H9 (cell line): ENCODE measurements at regions not wholly inside any gene's neighbourhood (a gene's known extent, or its start where the extent isn't known, plus 50 kb on each side); places are given as distances from the start of the nearest gene placed in this dataset.

Experiments used
- DNase-seq: peaks from one replicate; pipeline ENCODE4 v3.0.0-alpha.2; 2017
- H2AFZ ChIP-seq: one replicate; pipeline ENCODE4 v1.6.1; 2013; ENCODE audit warnings: mild to moderate bottlenecking, low read length, control low read depth, moderate library complexity
- H2AK5ac ChIP-seq: 2 replicates; pipeline ENCODE4 v1.6.1; 2013; ENCODE audit warnings: low read length, control low read depth, mixed read lengths; ENCODE audit not compliant: insufficient read length
- H2BK120ac ChIP-seq: one replicate; pipeline ENCODE4 v1.6.1; 2013; ENCODE audit warnings: low read depth, mild to moderate bottlenecking, low read length, control low read depth, inconsistent platforms; ENCODE audit not compliant: poor library complexity, severe bottlenecking
- H2BK12ac ChIP-seq: 2 replicates; pipeline ENCODE4 v1.6.1; 2013; ENCODE audit warnings: low read length, control low read depth, mixed read lengths, low read depth; ENCODE audit not compliant: insufficient read length
- H2BK15ac ChIP-seq: 2 replicates; pipeline ENCODE4 v1.6.1; 2013; ENCODE audit warnings: low read depth, low read length, control low read depth
- H2BK20ac ChIP-seq: one replicate; pipeline ENCODE4 v1.6.1; 2013; ENCODE audit warnings: low read depth, mild to moderate bottlenecking, low read length, control low read depth, inconsistent platforms; ENCODE audit not compliant: poor library complexity, severe bottlenecking
- H2BK5ac ChIP-seq: 2 replicates; pipeline ENCODE4 v1.6.1; 2013; ENCODE audit warnings: low read length, control low read depth, mixed read lengths; ENCODE audit not compliant: insufficient read length
- H3K14ac ChIP-seq: 2 replicates; pipeline ENCODE4 v1.6.1; 2013; ENCODE audit warnings: low read length, control low read depth; ENCODE audit not compliant: insufficient read depth
- H3K18ac ChIP-seq: 2 replicates; pipeline ENCODE4 v1.6.1; 2013; ENCODE audit warnings: low read depth, mild to moderate bottlenecking, mixed read lengths, low read length, control low read depth; ENCODE audit not compliant: insufficient read length
- H3K23ac ChIP-seq: 2 replicates; pipeline ENCODE4 v1.6.1; 2013; ENCODE audit warnings: low read length, control low read depth, mixed read lengths, low read depth; ENCODE audit not compliant: insufficient read length
- H3K23me2 ChIP-seq: 2 replicates; pipeline ENCODE4 v1.6.1; 2013; ENCODE audit warnings: low read depth, mild to moderate bottlenecking, mixed read lengths, low read length, control low read depth; ENCODE audit not compliant: insufficient read length, poor library complexity, severe bottlenecking
- H3K27ac ChIP-seq: 2 replicates; pipeline ENCODE4 v1.5.1; 2013; ENCODE audit warnings: low read length, control low read depth, mixed read lengths, low read depth; ENCODE audit not compliant: insufficient read length
- H3K27me3 ChIP-seq: 2 replicates; pipeline ENCODE4 v1.6.1; 2013; ENCODE audit warnings: low read length, control low read depth, inconsistent platforms; ENCODE audit not compliant: insufficient read depth
- H3K4ac ChIP-seq: 2 replicates; pipeline ENCODE4 v1.6.1; 2013; ENCODE audit warnings: low read depth, mild to moderate bottlenecking, control low read depth, inconsistent platforms, low read length, moderate library complexity
- H3K4me1 ChIP-seq: 2 replicates; pipeline ENCODE4 v1.6.1; 2013; ENCODE audit warnings: low read length, control low read depth, inconsistent platforms; ENCODE audit not compliant: insufficient read depth
- H3K4me2 ChIP-seq: 2 replicates; pipeline ENCODE4 v1.6.1; 2013; ENCODE audit warnings: low read length, control low read depth, mixed read lengths; ENCODE audit not compliant: insufficient read length, insufficient read depth
- H3K56ac ChIP-seq: 2 replicates; pipeline ENCODE4 v1.6.1; 2013; ENCODE audit warnings: low read depth, mild to moderate bottlenecking, mixed read lengths, low read length, control low read depth; ENCODE audit not compliant: insufficient read length
- H3K79me1 ChIP-seq: 2 replicates; pipeline ENCODE4 v1.6.1; 2013; ENCODE audit warnings: low read depth, mild to moderate bottlenecking, moderate library complexity, low read length, control low read depth, inconsistent platforms; ENCODE audit not compliant: insufficient read depth, poor library complexity, severe bottlenecking
- H3K79me2 ChIP-seq: 2 replicates; pipeline ENCODE4 v1.6.1; 2013; ENCODE audit warnings: low read length, control low read depth, inconsistent platforms; ENCODE audit not compliant: insufficient read depth
- H3K9ac ChIP-seq: 2 replicates; pipeline ENCODE4 v1.6.1; 2013; ENCODE audit warnings: low read length, control low read depth, mixed read lengths; ENCODE audit not compliant: insufficient read length; ENCODE audit errors: extremely low read depth
- H3K9me3 ChIP-seq: one replicate; pipeline ENCODE4 v1.6.1; 2013; ENCODE audit warnings: low read depth, low read length, inconsistent platforms; ENCODE audit not compliant: control insufficient read depth
- H3T11ph ChIP-seq: one replicate; pipeline ENCODE4 v1.6.1; 2013; ENCODE audit warnings: mild to moderate bottlenecking, low read length, control low read depth, inconsistent platforms
- H4K20me1 ChIP-seq: one replicate; pipeline ENCODE4 v1.6.1; 2013; ENCODE audit not compliant: control insufficient read depth, insufficient read length, insufficient read depth
- H4K5ac ChIP-seq: 2 replicates; pipeline ENCODE4 v1.6.1; 2013; ENCODE audit warnings: low read depth, mild to moderate bottlenecking, mixed read lengths, low read length, control low read depth; ENCODE audit not compliant: insufficient read length
- H4K8ac ChIP-seq: replicated peaks from 2 replicates; pipeline ENCODE4 v1.6.1; 2013; ENCODE audit warnings: low read length, control low read depth, mixed read lengths, low read depth; ENCODE audit not compliant: insufficient read length
- H4K91ac ChIP-seq: 2 replicates; pipeline ENCODE4 v1.6.1; 2013; ENCODE audit warnings: low read depth, mild to moderate bottlenecking, moderate library complexity, mixed read lengths, low read length, control low read depth; ENCODE audit not compliant: insufficient read length
- H3K27ac Mint-ChIP-seq, 3 experiments: 2 replicates in 2 of 3; 3 replicates in 1 of 3; pipeline ENCODE4 v1.8.0; 2020 to 2021; ENCODE audit warnings: mixed read lengths in 3 of 3, mild to moderate bottlenecking in 1 of 3, moderate library complexity in 1 of 3
- H3K27me3 Mint-ChIP-seq: 2 replicates; pipeline ENCODE4 v1.8.0; 2021; ENCODE audit warnings: low read depth, mild to moderate bottlenecking, moderate library complexity, mixed read lengths
- H3K36me3 Mint-ChIP-seq, 3 experiments: 2 replicates in 2 of 3; 3 replicates in 1 of 3; pipeline ENCODE4 v1.8.0; 2020 to 2021; ENCODE audit warnings: low read depth in 3 of 3, mixed read lengths in 3 of 3; ENCODE audit not compliant: insufficient read depth in 1 of 3
- H3K4me1 Mint-ChIP-seq, 2 experiments: 2 replicates each; pipeline ENCODE4 v1.8.0; 2020; ENCODE audit warnings: mixed read lengths in 2 of 2
- H3K4me3 Mint-ChIP-seq, 2 experiments: 2 replicates in 1 of 2; 3 replicates in 1 of 2; pipeline ENCODE4 v1.8.0; 2020 to 2021; ENCODE audit warnings: mild to moderate bottlenecking in 2 of 2, mixed read lengths in 2 of 2, moderate library complexity in 1 of 2
- H3K9me3 Mint-ChIP-seq, 2 experiments: 2 replicates in 1 of 2; 3 replicates in 1 of 2; pipeline ENCODE4 v1.8.0; 2020; ENCODE audit warnings: mild to moderate bottlenecking in 2 of 2, mixed read lengths in 2 of 2, moderate library complexity in 1 of 2
- WGBS: extraction: QIAGEN DNeasy Blood & Tissue Kit; methylation state at CpG from one replicate; pipeline ENCODE4 v1.1.7; 2013; ENCODE audit warnings: missing lambda C conversion rate, low lambda C conversion rate, mixed read lengths; ENCODE audit not compliant: insufficient read length; ENCODE audit errors: extremely low coverage; 5-methylcytosine and 5-hydroxymethylcytosine counted together
- TF ChIP-seq, protein P1 (sequence below): fragments of 200-600 bp; sonication (generic); conservative IDR thresholded peaks from 3 replicates; pipeline ENCODE4 v1.8.0; 2021; ENCODE audit warnings: antibody characterized with exemption, mild to moderate bottlenecking

DNA sequence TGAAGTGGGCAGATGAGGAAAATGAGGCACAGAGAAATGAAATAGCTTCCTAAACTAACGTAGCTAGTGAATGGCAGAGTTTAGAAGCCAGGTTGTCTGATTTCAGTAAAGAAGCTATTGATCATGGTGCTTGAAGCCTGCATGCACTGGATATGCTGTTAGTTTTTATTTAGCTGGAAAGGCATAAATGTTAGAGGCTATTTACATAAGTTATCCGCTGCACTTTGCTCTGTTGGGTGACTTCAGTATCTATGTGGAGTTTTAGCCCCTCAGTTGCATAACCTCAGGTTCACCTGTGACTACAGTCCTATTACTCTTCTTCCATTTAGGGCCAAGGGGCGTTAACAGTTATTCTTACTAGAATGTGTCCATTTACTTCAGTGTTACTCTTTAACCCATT lies 522.4 kb upstream of the RPS6KA3 start:
- peaks cover 13% of the 10 kb centered on the region for H3K9me3 ChIP-seq
- H4K91ac ChIP-seq, result no peak overlapping the region
- no peak overlapping the region for H2BK20ac ChIP-seq
- H3K14ac ChIP-seq, result no peak overlapping the region
- TF ChIP-seq, protein P1, sequence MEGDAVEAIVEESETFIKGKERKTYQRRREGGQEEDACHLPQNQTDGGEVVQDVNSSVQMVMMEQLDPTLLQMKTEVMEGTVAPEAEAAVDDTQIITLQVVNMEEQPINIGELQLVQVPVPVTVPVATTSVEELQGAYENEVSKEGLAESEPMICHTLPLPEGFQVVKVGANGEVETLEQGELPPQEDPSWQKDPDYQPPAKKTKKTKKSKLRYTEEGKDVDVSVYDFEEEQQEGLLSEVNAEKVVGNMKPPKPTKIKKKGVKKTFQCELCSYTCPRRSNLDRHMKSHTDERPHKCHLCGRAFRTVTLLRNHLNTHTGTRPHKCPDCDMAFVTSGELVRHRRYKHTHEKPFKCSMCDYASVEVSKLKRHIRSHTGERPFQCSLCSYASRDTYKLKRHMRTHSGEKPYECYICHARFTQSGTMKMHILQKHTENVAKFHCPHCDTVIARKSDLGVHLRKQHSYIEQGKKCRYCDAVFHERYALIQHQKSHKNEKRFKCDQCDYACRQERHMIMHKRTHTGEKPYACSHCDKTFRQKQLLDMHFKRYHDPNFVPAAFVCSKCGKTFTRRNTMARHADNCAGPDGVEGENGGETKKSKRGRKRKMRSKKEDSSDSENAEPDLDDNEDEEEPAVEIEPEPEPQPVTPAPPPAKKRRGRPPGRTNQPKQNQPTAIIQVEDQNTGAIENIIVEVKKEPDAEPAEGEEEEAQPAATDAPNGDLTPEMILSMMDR, result no peak
- no peak overlapping the region for H3K4ac ChIP-seq
- no peaks in the 10 kb centered on the region for H3K27me3 Mint-ChIP-seq
- no peak overlapping the region for H3K27ac Mint-ChIP-seq
- H2BK15ac ChIP-seq, result no peak overlapping the region
- H3K4me1 ChIP-seq, result no peaks in the 10 kb centered on the region
- WGBS, result no CpG with 5 or more reads among the region's 3 CpGs
- no peak overlapping the region for H3K27ac ChIP-seq
- H3K23ac ChIP-seq, result no peak overlapping the region
- H3K56ac ChIP-seq, result no peak overlapping the region
- no peak overlapping the region for H3K4me3 Mint-ChIP-seq
- H3K23me2 ChIP-seq, result no peaks in the 10 kb centered on the region
- H4K20me1 ChIP-seq, result no peaks in the 10 kb centered on the region
- H3T11ph ChIP-seq, result no peak overlapping the region
- H2AK5ac ChIP-seq, result no peak overlapping the region
- no peak overlapping the region for H2BK12ac ChIP-seq
- no peak overlapping the region for H3K18ac ChIP-seq
- no peaks in the 10 kb centered on the region for H3K79me1 ChIP-seq
- peaks cover 6 to 12% of the 10 kb centered on the region in 2 experiments for H3K4me1 Mint-ChIP-seq
- no peak overlapping the region for H3K9ac ChIP-seq
- H3K27me3 ChIP-seq, result no peaks in the 10 kb centered on the region
- no peak overlapping the region for H2AFZ ChIP-seq
- no peak for DNase-seq
- H4K5ac ChIP-seq, result no peak overlapping the region
- H3K9me3 Mint-ChIP-seq, result peaks cover 0 to 14% of the 10 kb centered on the region in 2 experiments; a peak in 2 of 5 replicates
- H3K36me3 Mint-ChIP-seq, result no peaks in the 10 kb centered on the region; a peak in 1 of 7 replicates
- H2BK5ac ChIP-seq, result no peak overlapping the region
- H3K79me2 ChIP-seq, result no peaks in the 10 kb centered on the region
- no peak overlapping the region for H2BK120ac ChIP-seq
- no peak overlapping the region for H3K4me2 ChIP-seq
- no peak overlapping the region for H4K8ac ChIP-seq
